Dendritic cell treated with granulocyte-macrophage colony-stimulating factor and Interleukin-4, amounts not matched to agents 40 ng/mL and 50 ng/mL, for 4 days (primary cell): ENCODE measurements at regions not wholly inside any gene's neighbourhood (a gene's known extent, or its start where the extent isn't known, plus 50 kb on each side); places are given as distances from the start of the nearest gene placed in this dataset.

ENCODE experiments used
- H3K27ac Mint-ChIP-seq: one replicate; pipeline ENCODE4 v1.8.0; 2022; ENCODE audit warnings: mild to moderate bottlenecking, mixed read lengths
- H3K27me3 Mint-ChIP-seq: one replicate; pipeline ENCODE4 v1.8.0; 2022; ENCODE audit warnings: mild to moderate bottlenecking, mixed read lengths
- H3K36me3 Mint-ChIP-seq: one replicate; pipeline ENCODE4 v1.8.0; 2022; ENCODE audit warnings: low read depth, mixed read lengths
- H3K4me1 Mint-ChIP-seq: one replicate; pipeline ENCODE4 v1.8.0; 2022; ENCODE audit warnings: low read depth, mixed read lengths
- H3K4me3 Mint-ChIP-seq: one replicate; pipeline ENCODE4 v1.8.0; 2022; ENCODE audit warnings: mild to moderate bottlenecking, moderate library complexity, mixed read lengths
- H3K9me3 Mint-ChIP-seq: one replicate; pipeline ENCODE4 v1.8.0; 2022; ENCODE audit warnings: mixed read lengths
- intact Hi-C: fragments of 100-400 bp; cut with micrococcal nuclease; formaldehyde crosslinking; loops from one replicate; pipeline ENCODE4 v1.15.0; 2022

GRCh38 chr1:201697174-201697573 is 131.8 kb upstream of the IPO9 start:
- no peak overlapping the region for H3K4me3 Mint-ChIP-seq
- no peaks in the 10 kb centered on the region for H3K9me3 Mint-ChIP-seq
- no peak overlapping the region for H3K27ac Mint-ChIP-seq
- no peaks in the 10 kb centered on the region for H3K27me3 Mint-ChIP-seq
- no peaks in the 10 kb centered on the region for H3K4me1 Mint-ChIP-seq
- no peaks in the 10 kb centered on the region for H3K36me3 Mint-ChIP-seq
- intact Hi-C loops = no loop called here

GRCh38 chr1:201701831-201702230 is 127.1 kb upstream of the IPO9 start:
- H3K9me3 Mint-ChIP-seq = no peaks in the 10 kb centered on the region
- H3K27ac Mint-ChIP-seq = no peak overlapping the region
- no peak overlapping the region for H3K4me3 Mint-ChIP-seq
- H3K36me3 Mint-ChIP-seq = no peaks in the 10 kb centered on the region
- H3K27me3 Mint-ChIP-seq = peaks cover 3% of the 10 kb centered on the region
- intact Hi-C loops = no loop called here
- no peaks in the 10 kb centered on the region for H3K4me1 Mint-ChIP-seq

- no peak overlapping the region for H3K4me3 Mint-ChIP-seq
- H3K9me3 Mint-ChIP-seq = no peaks in the 10 kb centered on the region
- peaks cover 4% of the 10 kb centered on the region for H3K27me3 Mint-ChIP-seq
- H3K27ac Mint-ChIP-seq = no peak overlapping the region
- H3K4me1 Mint-ChIP-seq = no peaks in the 10 kb centered on the region
- H3K36me3 Mint-ChIP-seq = no peaks in the 10 kb centered on the region
- intact Hi-C loops = no loop called here
Observed at GRCh38 chr1:201702936-201703335, 126.0 kb upstream of the IPO9 start.

- no peaks in the 10 kb centered on the region for H3K9me3 Mint-ChIP-seq
- H3K36me3 Mint-ChIP-seq = no peaks in the 10 kb centered on the region
- intact Hi-C loops = loop anchor here (1.0 kb wide), 2 partner anchors 145 to 174 kb away; no protein-coding TSS in a partner anchor
- H3K4me3 Mint-ChIP-seq = no peak overlapping the region
- no peaks in the 10 kb centered on the region for H3K4me1 Mint-ChIP-seq
- H3K27ac Mint-ChIP-seq = no peak overlapping the region
- peaks cover 4% of the 10 kb centered on the region for H3K27me3 Mint-ChIP-seq
Observed at GRCh38 chr1:201703621-201704438, 125.1 kb upstream of the IPO9 start.

- intact Hi-C loops = loop anchor here (1.0 kb wide), 2 partner anchors 145 to 174 kb away; no protein-coding TSS in a partner anchor
- H3K27ac Mint-ChIP-seq = no peak overlapping the region
- H3K36me3 Mint-ChIP-seq = no peaks in the 10 kb centered on the region
- H3K27me3 Mint-ChIP-seq = peaks cover 4% of the 10 kb centered on the region
- peaks cover 1% of the 10 kb centered on the region for H3K4me1 Mint-ChIP-seq
- H3K4me3 Mint-ChIP-seq = no peak overlapping the region
- H3K9me3 Mint-ChIP-seq = no peaks in the 10 kb centered on the region
Observed at GRCh38 chr1:201704439-201704792, 124.5 kb upstream of the IPO9 start.

GRCh38 chr1:201705389-201705788 is 123.6 kb upstream of the IPO9 start:
- H3K4me3 Mint-ChIP-seq = no peak overlapping the region
- H3K27ac Mint-ChIP-seq = no peak overlapping the region
- H3K36me3 Mint-ChIP-seq = no peaks in the 10 kb centered on the region
- no peaks in the 10 kb centered on the region for H3K9me3 Mint-ChIP-seq
- peaks cover 4% of the 10 kb centered on the region for H3K27me3 Mint-ChIP-seq
- H3K4me1 Mint-ChIP-seq = peaks cover 7% of the 10 kb centered on the region
- intact Hi-C loops = no loop called here

GRCh38 chr1:201706109-201706508 is 122.8 kb upstream of the IPO9 start:
- intact Hi-C loops = no loop called here
- H3K27ac Mint-ChIP-seq = no peak overlapping the region
- peaks cover 4% of the 10 kb centered on the region for H3K27me3 Mint-ChIP-seq
- H3K4me1 Mint-ChIP-seq = peaks cover 13% of the 10 kb centered on the region
- no peak overlapping the region for H3K4me3 Mint-ChIP-seq
- no peaks in the 10 kb centered on the region for H3K36me3 Mint-ChIP-seq
- no peaks in the 10 kb centered on the region for H3K9me3 Mint-ChIP-seq

GRCh38 chr1:201707027-201707426 is 121.9 kb upstream of the IPO9 start:
- H3K4me1 Mint-ChIP-seq = peaks cover 22% of the 10 kb centered on the region
- intact Hi-C loops = no loop called here

GRCh38 chr1:201707656-201708055 is 121.3 kb upstream of the IPO9 start:
- H3K27me3 Mint-ChIP-seq = peaks cover 4% of the 10 kb centered on the region
- intact Hi-C loops = no loop called here
- no peak overlapping the region for H3K27ac Mint-ChIP-seq
- no peaks in the 10 kb centered on the region for H3K36me3 Mint-ChIP-seq
- H3K4me1 Mint-ChIP-seq = peaks cover 29% of the 10 kb centered on the region
- no peak overlapping the region for H3K4me3 Mint-ChIP-seq
- no peaks in the 10 kb centered on the region for H3K9me3 Mint-ChIP-seq

More at GRCh38 chr1:201707027-201707426, 121.9 kb upstream of the IPO9 start:
- Mint-ChIP-seq H3K27ac (no peak overlapping the region), H3K36me3 (no peaks in the 10 kb centered on the region), H3K27me3 (peaks cover 4% of the 10 kb centered on the region), H3K4me3 (no peak overlapping the region), H3K9me3 (no peaks in the 10 kb centered on the region)

- intact Hi-C loops = no loop called here
- Mint-ChIP-seq H3K9me3 (no peaks in the 10 kb centered on the region), H3K27ac (no peak overlapping the region)
Observed at GRCh38 chr1:201708085-201708512, 120.9 kb upstream of the IPO9 start.

GRCh38 chr1:201708691-201709090 is 120.3 kb upstream of the IPO9 start:
- peaks cover 4% of the 10 kb centered on the region for H3K27me3 Mint-ChIP-seq
- peaks cover 39% of the 10 kb centered on the region for H3K4me1 Mint-ChIP-seq
- no peak overlapping the region for H3K27ac Mint-ChIP-seq
- intact Hi-C loops = loop anchor here (1.0 kb wide), 1 partner anchor 85 kb away; no protein-coding TSS in a partner anchor
- no peaks in the 10 kb centered on the region for H3K36me3 Mint-ChIP-seq
- no peak overlapping the region for H3K4me3 Mint-ChIP-seq
- no peaks in the 10 kb centered on the region for H3K9me3 Mint-ChIP-seq

More at GRCh38 chr1:201708085-201708512, 120.9 kb upstream of the IPO9 start:
- Mint-ChIP-seq H3K4me3 (no peak overlapping the region), H3K36me3 (no peaks in the 10 kb centered on the region), H3K27me3 (peaks cover 4% of the 10 kb centered on the region), H3K4me1 (peaks cover 33% of the 10 kb centered on the region)

GRCh38 chr1:201709564-201710295 is 119.2 kb upstream of the IPO9 start:
- Mint-ChIP-seq H3K4me1 (peaks cover 48% of the 10 kb centered on the region), H3K36me3 (no peaks in the 10 kb centered on the region), H3K9me3 (no peaks in the 10 kb centered on the region), H3K27ac (no peak overlapping the region), H3K27me3 (peaks cover 2% of the 10 kb centered on the region), H3K4me3 (no peak overlapping the region)
- intact Hi-C loops = loop anchor here (1.0 to 5.0 kb wide), 2 partner anchors 38 to 84 kb away; no protein-coding TSS in a partner anchor

GRCh38 chr1:201710632-201711597 is 118.0 kb upstream of the IPO9 start:
- intact Hi-C loops = loop anchor here (5.0 kb wide), 1 partner anchor 36 kb away; no protein-coding TSS in a partner anchor
- peaks cover 2% of the 10 kb centered on the region for H3K27me3 Mint-ChIP-seq

More at GRCh38 chr1:201710632-201711597, 118.0 kb upstream of the IPO9 start:
- H3K27ac Mint-ChIP-seq = peak overlapping the region; percentile 91
- H3K9me3 Mint-ChIP-seq = no peaks in the 10 kb centered on the region
- H3K36me3 Mint-ChIP-seq = no peaks in the 10 kb centered on the region
- no peak overlapping the region for H3K4me3 Mint-ChIP-seq
- peaks cover 60% of the 10 kb centered on the region for H3K4me1 Mint-ChIP-seq
